ENCODE measurements at regions not wholly inside any gene's neighbourhood (a gene's known extent, or its start where the extent isn't known, plus 50 kb on each side); places are given as distances from the start of the nearest gene placed in this dataset.

DNA sequence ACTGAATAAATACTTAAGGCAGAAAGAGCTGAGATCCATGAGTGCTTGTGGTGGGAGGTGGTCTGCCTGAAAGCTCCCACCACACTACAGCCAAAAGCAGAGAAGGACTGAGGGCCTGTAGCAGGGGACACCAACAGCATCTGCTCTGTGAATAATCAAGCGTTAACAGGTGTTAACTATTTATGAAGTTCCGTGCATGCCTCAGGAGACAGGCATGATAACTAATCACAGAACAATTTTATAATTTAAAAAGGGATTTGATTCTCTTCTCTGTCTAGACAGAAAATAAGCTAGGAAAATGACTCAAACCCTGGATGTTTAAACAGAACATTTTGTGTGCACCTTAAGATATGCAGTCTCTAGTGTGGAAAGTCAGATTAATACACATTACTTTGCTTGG is 61.5 kb upstream of the GHITM start:
- H4K20me1 ChIP-seq (ENCODE audit: insufficient read depth): no peaks in the 10 kb centered on the region
- no peaks in the 10 kb centered on the region for H3K79me2 ChIP-seq (ENCODE audit: insufficient read depth, low read length)
- TF ChIP-seq EGR1 (IDR thresholded peaks at IDR 0.05; ENCODE audit: low read depth) (no peak), TCF7L2 (IDR thresholded peaks at IDR 0.05; ENCODE audit: borderline replicate concordance, extremely low read depth, insufficient read depth, insufficient read length) (no peak), CBX3 (IDR thresholded peaks at IDR 0.05; ENCODE audit: low read depth) (no peak)
- BruUV-seq (replicated peaks): no TSS peak
- H3K36me3 ChIP-seq (ENCODE audit: control insufficient read depth in 1 of 2, insufficient read depth in 2 of 2, low read length in 2 of 2): no peaks in the 10 kb centered on the region
- ChIA-PET CTCF (no interaction called here), RAD21 (ENCODE audit: low non-redundant PET in 1 of 2, low total read pairs in 2 of 2, uncharacterized antibody in 2 of 2, unreplicated experiment in 2 of 2) (no interaction called here), POLR2A (no interaction called here)
- H2AFZ ChIP-seq (ENCODE audit: low read depth, low read length, poor library complexity, severe bottlenecking): no peak overlapping the region
- DNase-seq (ENCODE audit: low read depth, low spot score) (no peak), ATAC-seq (no peak)
- no peaks in the 10 kb centered on the region for H3K9me2 ChIP-seq (ENCODE audit: insufficient read depth)
- H3K4me3 ChIP-seq (replicated peaks in 1 of 2; ENCODE audit: low read depth in 1 of 2, low read length in 2 of 2): no peak overlapping the region
- no peak overlapping the region for H3K4me2 ChIP-seq (ENCODE audit: low read length)
- H3K4me1 ChIP-seq (ENCODE audit: control insufficient read depth in 1 of 2, insufficient read depth in 2 of 2, low read length in 2 of 2): no peaks in the 10 kb centered on the region
- H3K27me3 ChIP-seq (ENCODE audit: insufficient read depth, low read length): peaks cover 7% of the 10 kb centered on the region; the same call in 1 of the 2 replicates
- no peak overlapping the region for H3K9ac ChIP-seq (ENCODE audit: low read length)
- no peaks in the 10 kb centered on the region for H3K9me3 ChIP-seq (ENCODE audit: control insufficient read depth in 1 of 2, insufficient read depth in 1 of 2, low read depth in 1 of 2, low read length in 2 of 2)
- intact Hi-C loops (cut with micrococcal nuclease): no loop called here
- no peak overlapping the region for H3K27ac ChIP-seq (ENCODE audit: low read depth, low read length)

DNA sequence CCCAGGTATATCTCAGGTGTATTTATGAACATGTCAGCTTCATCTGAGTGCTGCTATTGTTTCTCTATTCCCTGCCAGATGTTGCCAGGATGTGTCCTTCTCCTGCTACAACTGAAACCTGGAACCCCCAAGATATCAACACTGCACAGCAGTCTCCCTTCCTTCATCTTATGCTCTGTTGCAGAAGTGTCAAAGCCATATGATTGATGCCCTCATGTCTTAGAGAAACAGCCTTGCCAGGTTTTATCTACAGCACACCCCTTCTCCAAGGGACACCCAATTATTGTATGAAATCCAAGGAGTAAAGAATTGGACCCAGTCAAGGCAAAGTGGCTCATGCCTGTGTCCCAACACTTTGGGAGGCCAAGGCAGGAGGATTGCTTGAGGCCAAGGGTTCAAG is 60.5 kb upstream of the GHITM start:
- CTCF ChIA-PET: no interaction called here

More for the DNA sequence above, 60.5 kb upstream of the GHITM start:
- DNase-seq (ENCODE audit: low read depth, low spot score) (no peak), ATAC-seq (no peak)
- no peak overlapping the region for H3K27ac ChIP-seq (ENCODE audit: low read depth, low read length)
- H3K79me2 ChIP-seq (ENCODE audit: insufficient read depth, low read length): no peaks in the 10 kb centered on the region
- ChIA-PET RAD21 (ENCODE audit: low non-redundant PET in 1 of 2, low total read pairs in 2 of 2, uncharacterized antibody in 2 of 2, unreplicated experiment in 2 of 2) (no interaction called here), POLR2A (no interaction called here)
- H4K20me1 ChIP-seq (ENCODE audit: insufficient read depth): no peaks in the 10 kb centered on the region
- H3K4me2 ChIP-seq (ENCODE audit: low read length): no peak overlapping the region
- H3K4me3 ChIP-seq (replicated peaks in 1 of 2; ENCODE audit: low read depth in 1 of 2, low read length in 2 of 2): no peak overlapping the region
- no peaks in the 10 kb centered on the region for H3K36me3 ChIP-seq (ENCODE audit: control insufficient read depth in 1 of 2, insufficient read depth in 2 of 2, low read length in 2 of 2)
- no peaks in the 10 kb centered on the region for H3K9me3 ChIP-seq (ENCODE audit: control insufficient read depth in 1 of 2, insufficient read depth in 1 of 2, low read depth in 1 of 2, low read length in 2 of 2)
- no peak overlapping the region for H2AFZ ChIP-seq (ENCODE audit: low read depth, low read length, poor library complexity, severe bottlenecking)
- intact Hi-C loops (cut with micrococcal nuclease): no loop called here
- H3K9ac ChIP-seq (ENCODE audit: low read length): no peak overlapping the region
- H3K9me2 ChIP-seq (ENCODE audit: insufficient read depth): no peaks in the 10 kb centered on the region
- TF ChIP-seq, protein P1, sequence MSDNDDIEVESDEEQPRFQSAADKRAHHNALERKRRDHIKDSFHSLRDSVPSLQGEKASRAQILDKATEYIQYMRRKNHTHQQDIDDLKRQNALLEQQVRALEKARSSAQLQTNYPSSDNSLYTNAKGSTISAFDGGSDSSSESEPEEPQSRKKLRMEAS (IDR thresholded peaks at IDR 0.05): no peak
- TF ChIP-seq YY1 (IDR thresholded peaks at IDR 0.05; ENCODE audit: extremely low read depth, insufficient replicate concordance, low read depth, low read length) (no peak), CBX3 (IDR thresholded peaks at IDR 0.05; ENCODE audit: low read depth) (no peak), EZH2 (IDR thresholded peaks at IDR 0.05) (no peak), SIN3A (IDR thresholded peaks at IDR 0.05; ENCODE audit: low read depth) (no peak), POLR2A (IDR thresholded peaks at IDR 0.05; ENCODE audit: borderline replicate concordance, extremely low read depth, insufficient read depth, insufficient read length) (no peak)
- BruUV-seq (replicated peaks): no TSS peak
- H3K4me1 ChIP-seq (ENCODE audit: control insufficient read depth in 1 of 2, insufficient read depth in 2 of 2, low read length in 2 of 2): no peaks in the 10 kb centered on the region
- peaks cover 10% of the 10 kb centered on the region; the same call in 1 of the 2 replicates for H3K27me3 ChIP-seq (ENCODE audit: insufficient read depth, low read length)

All from HCT116 (cell line).